Forelimb muscle (tissue), 1 donor: ENCODE measurements at regions not wholly inside any gene's neighbourhood (a gene's known extent, or its start where the extent isn't known, plus 50 kb on each side); places are given as distances from the start of the nearest gene placed in this dataset.
"Not testable (repeated sequence)": the region's sequence is repeated elsewhere in the genome, so short reads cannot be mapped to it uniquely, and the experiment has no call there.

ENCODE experiments used
- DNase-seq: peaks from one replicate; pipeline ENCODE4 v3.0.0-alpha.2; 2013; ENCODE audit warnings: low read depth

DNA sequence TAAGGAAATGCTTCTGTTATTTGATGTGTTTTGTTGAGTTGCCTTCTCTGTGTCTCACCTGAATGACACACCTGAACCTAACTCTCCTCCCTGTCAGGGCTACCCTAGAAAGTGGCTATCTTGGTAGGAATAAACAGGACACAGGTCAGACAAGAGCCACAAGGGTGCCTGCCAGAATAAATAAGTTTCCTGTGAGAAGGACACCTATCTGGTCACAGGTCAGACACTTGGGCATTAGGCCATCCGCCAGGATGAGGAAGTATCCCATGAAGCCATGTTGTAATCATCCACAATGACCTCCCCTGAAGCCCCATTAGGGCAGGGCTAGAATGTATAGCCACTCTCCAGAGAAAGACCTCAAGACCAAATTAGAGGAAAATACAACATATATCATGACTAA lies 318.8 kb downstream of the ZNF674 start:
- DNase-seq: no peak

DNA sequence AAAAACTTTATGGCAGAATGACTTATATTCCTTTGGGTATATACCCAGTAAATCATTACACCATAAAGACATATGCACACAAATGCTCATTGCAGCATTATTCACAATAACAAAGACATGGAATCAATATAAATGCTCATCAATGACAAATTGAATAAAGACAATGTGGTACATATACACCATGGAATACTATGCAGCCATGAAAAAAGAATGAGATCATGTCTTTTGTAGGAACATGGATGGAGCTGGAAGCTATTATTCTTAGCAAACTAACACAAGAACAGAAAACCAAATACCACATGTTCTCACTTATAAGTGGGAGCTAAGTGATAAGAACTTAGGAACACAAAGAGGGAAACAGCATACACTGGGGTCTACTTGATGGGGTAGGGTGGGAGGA lies 321.7 kb downstream of the ZNF674 start:
- not testable (repeated sequence) for DNase-seq

DNA sequence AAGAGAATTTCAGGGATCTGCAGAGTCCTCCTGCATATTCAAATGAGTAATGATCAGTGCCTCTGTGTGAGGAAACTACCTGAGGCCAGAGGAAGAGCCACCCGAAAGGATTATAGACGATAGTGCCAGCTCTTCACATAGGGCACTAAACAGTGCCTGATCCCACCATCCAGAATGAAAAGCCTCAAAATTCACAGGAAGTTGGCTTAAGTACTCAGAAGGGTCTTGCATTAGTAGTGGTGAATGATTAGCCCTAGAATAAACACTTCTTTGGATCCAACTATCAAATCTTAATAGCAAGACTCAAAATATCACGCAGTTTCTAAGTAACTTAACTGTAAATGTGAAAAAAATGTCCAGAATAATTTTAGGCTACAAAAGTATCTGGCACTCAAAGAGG lies 324.4 kb downstream of the ZNF674 start:
- DNase-seq: no peak

DNA sequence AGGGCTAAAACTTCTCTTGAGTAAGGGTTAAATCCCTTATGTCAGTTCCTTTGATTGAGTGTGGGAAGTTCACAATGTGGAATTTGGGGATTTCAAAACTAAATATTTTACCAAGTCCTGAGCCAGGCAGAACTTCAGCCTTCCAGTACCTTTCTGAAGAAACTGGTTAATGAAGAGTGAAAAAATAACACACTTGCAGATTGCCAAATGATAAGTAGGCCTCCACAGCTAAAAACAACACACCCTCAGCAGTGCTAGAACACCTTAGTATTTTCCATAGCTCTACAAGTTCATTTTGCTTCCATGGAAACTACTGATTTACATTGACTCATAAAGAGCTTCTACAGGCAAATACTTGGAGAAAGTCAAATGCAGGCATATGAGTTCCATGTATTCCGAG lies 326.8 kb downstream of the ZNF674 start:
- no peak for DNase-seq

DNA sequence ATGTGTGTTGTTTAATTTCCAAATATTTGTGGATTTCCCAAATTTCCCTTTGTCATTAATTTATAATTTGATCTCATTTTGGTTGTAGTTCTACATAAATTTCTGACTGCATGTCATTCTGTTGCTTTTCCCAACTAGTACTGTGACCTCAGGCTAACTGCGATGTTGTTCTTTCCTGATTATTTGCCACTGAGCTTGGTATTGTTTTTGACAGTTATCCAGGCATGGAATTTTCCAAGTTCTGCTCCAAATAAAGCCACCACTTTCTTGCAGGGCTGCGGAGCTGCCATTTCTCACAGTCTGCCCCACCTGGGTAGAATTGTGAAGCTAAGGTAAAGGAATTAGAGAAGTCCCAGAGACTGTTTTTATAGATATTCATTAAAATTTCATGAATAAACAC lies 328.8 kb downstream of the ZNF674 start:
- no peak for DNase-seq

DNA sequence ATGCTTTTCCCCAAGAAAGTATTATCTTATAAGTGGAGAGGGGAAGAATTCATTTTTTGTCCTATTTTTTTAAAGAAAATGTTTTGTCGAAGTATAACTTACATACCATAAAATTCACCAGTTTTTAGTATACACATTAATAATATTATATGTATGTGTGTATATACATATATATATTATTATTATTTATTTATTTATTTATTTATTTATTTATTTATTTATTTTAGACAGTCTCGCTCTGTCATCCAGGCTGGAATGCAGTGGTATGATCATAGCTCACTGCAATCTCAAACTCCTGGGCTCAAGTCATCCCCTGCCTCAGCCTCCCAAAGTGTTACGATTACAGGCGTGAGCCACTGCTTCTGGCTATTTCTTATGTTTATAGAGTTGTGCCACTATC lies 334.1 kb downstream of the ZNF674 start:
- DNase-seq: no peak

DNA sequence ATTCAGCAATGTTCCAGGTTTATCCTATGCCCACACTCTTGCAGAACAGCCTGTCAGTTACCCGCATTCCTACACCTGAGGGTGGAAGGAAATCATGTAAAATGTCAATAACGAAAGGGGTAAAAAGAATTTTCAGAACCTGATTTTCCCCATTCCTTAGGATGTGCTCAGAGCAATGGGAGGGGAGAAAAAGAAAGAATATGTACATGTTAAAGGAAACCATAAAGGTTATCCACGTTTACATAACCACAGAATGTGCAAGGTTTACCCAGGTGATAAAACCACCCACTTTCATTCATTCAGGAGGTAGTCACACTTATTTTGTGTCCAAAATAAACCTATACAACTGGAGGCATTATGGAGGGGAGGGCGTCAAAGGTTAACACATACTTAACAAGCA lies 335.5 kb downstream of the ZNF674 start:
- DNase-seq: no peak

DNA sequence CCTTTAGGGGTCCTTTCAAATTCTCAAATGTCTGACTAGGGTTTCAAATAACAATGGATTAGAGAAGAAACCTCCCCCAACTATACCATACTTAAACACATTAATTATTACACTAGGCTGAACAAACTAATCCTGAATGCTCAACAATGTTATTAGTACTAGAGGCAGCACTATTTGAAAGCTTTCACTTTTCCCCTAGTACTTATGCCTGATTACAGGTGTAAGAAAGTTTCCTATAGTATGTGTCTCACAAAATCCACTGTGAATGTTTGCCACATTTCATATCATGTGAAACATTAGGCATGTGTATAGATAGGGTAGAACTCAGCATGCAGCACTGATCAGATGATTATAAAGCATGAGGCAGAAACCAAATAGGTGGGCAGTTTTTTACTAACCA lies 336.2 kb downstream of the ZNF674 start:
- no peak for DNase-seq

DNA sequence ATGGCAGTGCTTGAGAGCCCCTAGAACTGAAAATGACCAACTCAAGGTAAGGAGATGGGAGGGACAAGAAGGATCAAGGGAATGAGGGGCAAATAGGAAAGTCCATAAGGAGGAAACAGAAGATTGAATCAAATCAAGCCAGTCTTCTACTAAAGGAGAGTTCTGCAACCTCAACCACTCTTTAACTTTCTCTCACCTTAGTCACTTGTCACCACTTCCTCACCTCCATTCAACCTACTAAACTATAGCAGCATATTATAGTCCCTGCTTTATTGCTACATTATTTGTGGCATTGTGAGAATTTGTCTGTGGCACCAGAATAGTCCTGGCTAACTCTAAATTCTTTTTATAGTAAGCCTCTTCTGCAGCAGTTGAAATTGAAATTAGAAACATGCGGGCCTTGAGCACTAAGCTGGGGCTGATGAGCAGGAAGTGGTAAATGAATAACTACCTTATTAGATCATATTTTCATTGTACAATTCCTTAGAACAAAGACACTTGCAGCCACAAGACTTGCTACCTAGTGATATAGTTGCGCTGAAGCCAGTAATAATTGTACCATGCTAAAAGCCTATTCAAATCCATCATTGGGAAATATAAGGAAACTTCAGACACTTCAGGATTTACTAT lies 336.9 kb downstream of the ZNF674 start:
- DNase-seq: no peak

DNA sequence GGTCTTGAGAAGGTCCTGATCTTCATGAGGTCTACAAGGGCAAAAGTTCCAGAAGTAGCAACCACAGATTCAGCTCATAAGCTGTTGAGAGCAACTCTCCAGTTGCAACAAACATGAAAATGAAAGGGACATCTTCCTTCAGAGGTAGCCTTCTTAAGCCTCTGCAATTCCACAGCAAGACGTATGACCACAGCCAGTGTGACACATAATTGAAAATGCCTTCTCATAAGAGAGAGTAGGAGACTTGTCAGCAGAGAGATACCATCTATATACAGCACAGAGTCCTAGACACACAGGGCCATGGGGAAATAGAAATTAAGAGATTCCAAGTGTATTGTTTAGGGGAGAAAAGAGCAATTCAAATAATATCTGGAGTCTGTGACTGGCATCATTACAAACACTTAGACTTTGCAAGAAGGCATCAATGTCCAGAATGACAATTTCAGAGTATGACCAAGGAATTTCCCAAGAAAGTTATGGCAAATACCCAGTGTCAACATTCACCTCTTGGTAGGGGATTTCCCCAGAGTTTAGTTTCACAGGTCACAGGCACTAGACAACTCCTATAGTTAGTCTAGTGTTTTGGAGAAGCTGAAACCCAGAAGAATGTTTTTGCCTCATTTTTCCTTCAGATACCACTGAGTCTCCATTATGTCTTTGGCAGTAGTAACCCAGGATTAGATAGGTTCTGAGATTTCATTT lies 340.3 kb downstream of the ZNF674 start:
- no peak for DNase-seq

DNA sequence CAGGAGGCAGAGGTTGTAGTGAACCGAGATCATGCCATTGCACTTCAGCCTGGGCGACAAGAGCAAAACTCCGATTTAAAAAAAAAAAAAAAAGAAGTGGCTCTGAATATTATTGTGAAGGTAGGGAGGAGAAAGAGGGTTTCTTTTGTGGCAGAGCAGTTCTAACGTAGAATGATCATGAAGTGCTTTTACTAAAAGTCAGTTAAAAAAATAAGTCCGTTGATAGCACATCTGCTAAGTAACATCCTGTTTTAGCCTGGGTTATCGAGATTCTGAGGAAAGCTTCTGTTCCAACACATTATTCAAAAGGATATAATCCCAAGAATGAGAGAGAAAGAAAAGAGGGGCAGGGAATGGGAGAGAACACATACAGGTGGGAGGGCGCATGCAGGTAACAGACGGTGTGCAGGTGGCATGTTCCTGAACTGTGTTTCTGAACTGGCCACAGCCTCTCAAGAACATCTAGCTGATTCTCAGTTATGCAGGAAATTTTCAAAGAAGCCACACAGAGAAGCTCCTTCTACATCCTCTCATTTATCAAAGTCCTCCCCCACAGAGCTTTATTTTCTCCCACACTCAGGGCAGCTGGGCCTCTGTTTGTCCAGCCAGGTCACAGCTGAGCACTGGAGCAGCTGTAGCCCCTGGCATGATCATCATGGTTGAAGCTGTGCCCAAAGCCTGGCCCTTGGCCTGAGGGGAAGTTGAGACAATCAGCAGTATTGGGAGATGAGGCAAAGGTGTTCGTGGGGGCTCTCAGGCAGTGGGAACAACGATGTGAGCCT lies 342.3 kb downstream of the ZNF674 start:
- DNase-seq: no peak

DNA sequence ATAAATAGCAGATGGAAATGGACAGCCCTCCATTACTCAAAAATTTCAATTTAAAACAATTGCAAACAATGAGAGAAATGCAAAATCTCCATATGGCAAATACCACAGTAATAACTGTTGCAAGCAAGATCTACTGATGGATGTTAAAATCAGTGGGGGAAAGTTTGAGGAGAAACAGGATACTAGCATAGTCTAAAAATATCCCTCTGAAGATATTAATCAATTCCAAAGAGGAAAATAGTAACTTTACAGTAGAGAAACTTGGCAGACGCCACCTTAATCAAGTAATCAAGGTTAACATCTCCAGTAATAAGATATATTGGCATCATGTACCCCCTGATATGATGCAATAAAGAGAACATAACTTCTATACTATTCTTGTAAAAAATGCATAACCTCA lies 344.8 kb downstream of the ZNF674 start:
- DNase-seq: no peak

DNA sequence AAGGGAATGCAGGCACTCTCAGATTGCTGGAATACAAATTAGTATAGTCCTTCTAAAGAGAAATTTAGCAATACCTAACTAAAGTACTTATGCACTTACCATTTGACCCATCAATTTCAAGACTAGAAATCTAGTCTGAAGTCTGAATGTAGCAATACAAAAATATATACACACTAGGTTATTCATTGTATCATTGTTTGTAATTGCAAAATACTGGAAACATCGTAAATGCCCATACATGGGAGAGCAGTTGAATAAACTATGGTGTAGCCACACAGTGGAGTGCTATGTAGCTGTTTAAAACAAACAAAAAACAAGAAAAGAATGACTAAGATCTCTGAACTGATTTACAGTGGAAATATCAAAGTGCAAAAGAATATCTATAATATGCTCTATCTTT lies 346.4 kb downstream of the ZNF674 start:
- DNase-seq: no peak

DNA sequence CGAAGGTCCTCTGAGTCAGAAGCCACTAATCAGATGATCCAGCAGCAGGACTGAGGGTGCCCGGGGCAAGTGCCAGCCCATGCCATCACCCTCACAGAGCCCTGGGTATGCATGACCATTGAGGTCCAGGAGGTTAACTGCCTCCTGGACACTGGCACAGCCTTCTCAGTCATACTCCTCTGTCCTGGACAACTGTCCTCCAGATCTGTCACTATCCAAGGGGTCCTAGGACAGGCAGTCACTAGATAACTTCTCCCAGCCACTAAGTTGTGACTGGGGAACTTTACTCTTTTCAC lies 358.5 kb downstream of the ZNF674 start:
- not testable (repeated sequence) for DNase-seq

DNA sequence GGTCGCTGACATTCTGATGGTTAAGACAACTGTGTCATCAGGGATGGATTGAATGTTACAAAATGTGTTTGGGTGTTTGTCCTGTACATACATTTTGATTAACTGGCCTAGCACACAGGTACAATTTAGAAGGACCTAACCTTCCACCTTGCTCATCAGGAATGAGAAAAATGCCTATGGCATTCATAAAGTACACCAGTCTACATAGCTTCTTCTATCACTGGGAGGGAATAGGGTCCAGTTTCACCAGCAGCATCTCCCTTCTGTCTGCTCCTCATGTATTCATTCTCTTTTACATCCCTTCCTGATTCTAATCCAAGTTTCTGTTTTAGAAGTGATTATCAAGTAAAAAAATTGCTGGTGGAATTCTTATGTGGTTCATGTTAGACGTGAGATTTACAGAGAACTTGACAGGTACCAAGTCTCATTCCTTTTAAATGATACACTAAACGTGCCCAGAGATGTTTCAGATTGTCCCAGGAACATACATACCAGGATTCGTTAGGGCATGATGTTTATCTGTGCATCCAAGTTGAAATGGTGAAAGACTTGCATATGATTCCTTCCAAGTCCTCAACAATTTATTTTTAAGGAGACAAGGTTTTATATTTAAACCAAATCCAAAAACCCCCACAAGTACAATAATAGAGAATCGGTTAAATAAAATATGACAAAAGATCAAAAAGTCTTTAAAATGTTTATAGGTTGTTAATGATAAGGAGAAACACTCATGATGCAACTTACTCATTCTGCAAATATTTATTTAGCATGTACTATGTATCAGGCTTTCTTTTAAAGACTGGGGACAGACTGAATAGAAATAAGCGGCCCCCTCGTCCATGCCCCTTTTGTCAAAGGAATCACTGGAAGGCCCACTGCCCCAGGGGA lies 359.1 kb downstream of the ZNF674 start:
- DNase-seq: no peak

DNA sequence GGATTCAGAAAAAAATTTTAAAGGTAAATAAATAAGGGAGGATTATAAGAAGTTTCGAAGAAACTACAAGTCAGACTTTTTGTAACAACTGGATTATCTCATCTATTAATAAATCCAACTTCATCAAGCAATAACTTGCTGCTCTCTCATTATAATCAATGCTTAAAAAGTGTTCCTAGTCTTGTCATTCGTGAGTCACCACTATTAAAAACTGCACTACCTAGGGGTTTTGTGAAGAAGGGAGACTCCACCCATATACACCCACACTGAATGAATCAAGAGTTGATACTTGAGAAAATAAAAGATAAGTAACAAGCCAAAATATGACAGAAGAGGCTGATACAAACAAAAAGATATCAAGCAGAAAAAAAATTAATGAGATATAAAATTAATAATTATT lies 360.5 kb downstream of the ZNF674 start:
- no peak for DNase-seq

DNA sequence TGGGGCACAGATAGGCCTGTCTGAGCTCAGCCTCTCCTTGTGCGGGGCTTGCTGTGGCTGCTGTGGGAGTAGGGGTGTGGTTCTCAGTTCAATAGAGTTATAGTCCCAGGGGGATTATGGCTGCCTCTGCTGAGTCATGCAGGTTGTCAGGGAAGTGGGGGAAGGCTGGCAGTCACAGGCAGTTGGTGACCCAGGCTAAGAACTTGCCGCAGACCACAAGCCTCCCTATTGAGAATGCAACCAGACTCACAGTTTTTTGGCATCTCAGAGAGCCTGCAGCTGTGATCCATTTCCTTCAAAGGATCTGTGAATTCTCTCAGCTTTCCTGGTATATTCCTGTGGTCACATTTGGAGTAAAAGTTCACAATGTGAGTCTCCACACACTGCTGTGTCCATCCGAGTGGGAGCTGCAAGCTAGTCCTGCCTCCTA lies 364.9 kb downstream of the ZNF674 start:
- DNase-seq: no peak

DNA sequence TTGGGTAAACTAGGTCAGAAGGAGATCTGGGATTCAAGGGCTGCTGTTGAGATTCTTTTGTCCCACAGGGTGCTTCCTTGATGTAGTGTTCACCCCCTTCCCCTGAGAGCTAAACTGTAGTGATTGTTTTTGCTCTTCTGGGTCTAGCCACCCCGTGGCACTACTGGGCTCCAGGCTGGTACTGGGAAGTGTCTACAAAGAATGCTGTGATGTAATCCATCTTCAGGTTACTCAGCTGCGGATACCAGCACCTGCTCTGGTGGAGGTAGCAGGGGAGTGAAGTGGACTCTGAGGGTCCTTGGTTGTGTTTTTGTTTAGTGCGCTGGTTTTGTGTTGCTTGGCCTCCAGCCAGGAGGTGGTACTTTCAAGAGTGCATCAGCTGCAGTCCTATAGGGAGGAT lies 365.5 kb downstream of the ZNF674 start:
- DNase-seq: no peak

DNA sequence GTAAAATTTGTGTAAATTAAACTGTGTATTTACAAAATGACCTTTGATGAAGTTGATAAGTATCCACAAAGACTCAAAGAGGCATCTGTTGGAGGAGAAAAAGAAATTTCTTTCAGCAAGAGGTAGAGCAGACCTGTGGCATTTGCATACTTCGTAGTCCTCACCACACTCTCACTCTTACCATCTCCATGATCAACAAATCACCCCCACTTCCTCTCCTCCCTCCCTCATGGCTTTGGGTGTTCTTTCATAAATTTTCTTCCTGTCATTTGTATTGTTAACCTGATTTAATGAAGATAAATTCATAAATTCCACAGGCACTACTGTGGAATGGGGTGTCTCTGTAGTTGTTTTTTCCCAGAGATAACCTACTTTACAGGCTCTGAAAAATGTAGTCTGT lies 366.5 kb downstream of the ZNF674 start:
- no peak for DNase-seq

DNA sequence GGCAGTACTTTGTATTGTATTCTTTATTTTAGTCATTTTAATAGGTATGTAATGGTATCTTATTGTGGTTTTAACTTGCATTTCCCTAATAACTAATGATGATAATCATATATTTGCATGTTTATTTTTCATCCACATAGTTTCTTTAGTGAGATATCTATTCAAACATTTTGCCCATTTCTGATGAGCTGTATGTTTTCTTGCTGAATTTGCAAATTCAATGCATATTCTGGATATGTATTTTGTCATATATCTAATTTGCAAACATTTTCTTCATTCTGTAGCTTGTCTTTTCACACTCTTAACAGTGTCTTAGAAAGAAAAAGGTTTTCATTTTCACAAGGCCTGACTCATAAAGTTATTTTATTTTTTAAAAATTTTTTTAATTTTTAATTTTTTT lies 372.1 kb downstream of the ZNF674 start:
- DNase-seq: no peak

DNA sequence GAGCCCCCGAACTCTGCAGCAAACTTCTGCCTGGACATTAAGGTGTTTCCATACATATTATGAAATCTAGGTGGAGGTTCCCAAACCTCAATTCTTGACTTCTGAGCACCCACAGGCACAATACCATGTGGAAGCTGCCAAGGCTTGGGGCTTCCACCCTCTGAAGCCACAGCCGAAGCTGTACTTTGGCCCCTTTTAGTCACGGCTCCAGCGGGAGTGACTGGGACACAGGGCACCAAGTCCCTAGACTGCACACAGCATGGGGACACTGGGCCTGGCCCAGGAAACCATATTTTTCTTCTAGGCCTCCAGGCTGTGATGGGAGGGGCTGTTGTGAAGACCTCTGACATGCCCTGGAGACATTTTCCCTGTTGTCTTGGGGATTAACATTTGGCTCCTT lies 373.8 kb downstream of the ZNF674 start:
- not testable (repeated sequence) for DNase-seq

DNA sequence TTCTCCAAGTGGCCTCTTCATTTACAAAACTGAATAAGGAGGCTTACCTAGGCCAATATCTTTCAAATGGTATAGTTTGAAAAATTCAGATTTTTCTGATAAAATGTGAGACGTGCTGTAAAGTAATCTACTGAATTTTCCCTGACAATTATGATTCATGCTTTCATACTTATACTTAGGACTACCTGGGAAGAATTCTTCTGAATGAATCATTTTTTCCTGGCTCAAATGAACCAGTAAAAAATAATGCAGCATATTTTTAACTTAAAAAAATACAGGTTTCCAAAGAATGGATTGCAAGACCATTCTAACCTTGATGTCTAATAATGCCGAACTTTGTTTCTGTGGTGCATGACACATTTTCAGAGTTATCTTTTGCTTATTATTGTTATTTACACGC lies 375.4 kb downstream of the ZNF674 start:
- DNase-seq: no peak
